Neural progenitor cell (in vitro differentiated cells): ENCODE measurements at regions not wholly inside any gene's neighbourhood (a gene's known extent, or its start where the extent isn't known, plus 50 kb on each side); places are given as distances from the start of the nearest gene placed in this dataset.
A peak's percentile ranks its signal among the peaks of the same experiment; 100 is the strongest.

Source experiments
- DNase-seq: peaks from one replicate; pipeline ENCODE4 v3.0.0-alpha.2; 2016; ENCODE audit warnings: low spot score
- H2AFZ ChIP-seq: fragments of 200-600 bp; sonication (generic); replicated peaks from 2 replicates; pipeline ENCODE4 v1.6.1; 2016; ENCODE audit warnings: antibody characterized with exemption
- H3F3A ChIP-seq: fragments of 200-600 bp; sonication (generic); 2 replicates; pipeline ENCODE4 v1.6.1; 2016; ENCODE audit warnings: antibody characterized with exemption, low read depth
- H3K27ac ChIP-seq: fragments of 200-600 bp; sonication (generic); 2 replicates; pipeline ENCODE4 v1.5.1; 2016; ENCODE audit warnings: mild to moderate bottlenecking
- H3K27me3 ChIP-seq: fragments of 200-600 bp; sonication (generic); 2 replicates; pipeline ENCODE4 v1.6.1; 2016; ENCODE audit warnings: mild to moderate bottlenecking, moderate library complexity
- H3K36me3 ChIP-seq: fragments of 200-600 bp; sonication (generic); 2 replicates; pipeline ENCODE4 v1.5.1; 2016
- H3K4me1 ChIP-seq: fragments of 200-600 bp; sonication (generic); 2 replicates; pipeline ENCODE4 v1.6.1; 2016; ENCODE audit warnings: mixed run types
- H3K4me2 ChIP-seq: fragments of 200-600 bp; sonication (generic); 2 replicates; pipeline ENCODE4 v1.6.1; 2016
- H3K4me3 ChIP-seq: fragments of 200-600 bp; sonication (generic); 2 replicates; pipeline ENCODE4 v1.5.1; 2016
- H3K79me2 ChIP-seq: fragments of 200-600 bp; sonication (generic); 2 replicates; pipeline ENCODE4 v1.6.1; 2016; ENCODE audit warnings: low read depth
- H3K9ac ChIP-seq: fragments of 200-600 bp; sonication (generic); 2 replicates; pipeline ENCODE4 v1.6.1; 2016
- H3K9me3 ChIP-seq: fragments of 200-600 bp; sonication (generic); 2 replicates; pipeline ENCODE4 v1.5.1; 2016; ENCODE audit warnings: low read depth
- H4K20me1 ChIP-seq: fragments of 200-600 bp; sonication (generic); 2 replicates; pipeline ENCODE4 v1.6.1; 2016; ENCODE audit warnings: low read depth
- H3K27ac Mint-ChIP-seq: 3 replicates; pipeline ENCODE4 v1.8.0; 2021; ENCODE audit warnings: mixed read lengths
- H3K27me3 Mint-ChIP-seq: 2 replicates; pipeline ENCODE4 v1.8.0; 2022; ENCODE audit warnings: low read depth, mild to moderate bottlenecking, inconsistent platforms, moderate library complexity, mixed read lengths; ENCODE audit not compliant: insufficient read depth
- H3K36me3 Mint-ChIP-seq: 3 replicates; pipeline ENCODE4 v1.8.0; 2021; ENCODE audit warnings: mixed read lengths
- H3K4me1 Mint-ChIP-seq: 3 replicates; pipeline ENCODE4 v1.8.0; 2021; ENCODE audit warnings: mixed read lengths
- H3K4me3 Mint-ChIP-seq: 3 replicates; pipeline ENCODE4 v1.8.0; 2021; ENCODE audit warnings: mild to moderate bottlenecking, moderate library complexity, mixed read lengths
- H3K9me3 Mint-ChIP-seq: 3 replicates; pipeline ENCODE4 v1.8.0; 2020; ENCODE audit warnings: mixed read lengths
- CTCF ChIP-seq: fragments of 200-600 bp; sonication (generic); IDR thresholded peaks from 2 replicates; pipeline ENCODE4 v1.5.1; 2017; ENCODE audit warnings: antibody characterized with exemption, mild to moderate bottlenecking
- EZH2 ChIP-seq: fragments of 200-600 bp; sonication (generic); IDR thresholded peaks from 2 replicates; pipeline ENCODE4 v1.6.1; 2017; ENCODE audit warnings: antibody characterized with exemption, mild to moderate bottlenecking, moderate library complexity
- EZH2phosphoT487 ChIP-seq: fragments of 200-600 bp; sonication (generic); IDR thresholded peaks from 2 replicates; pipeline ENCODE4 v1.6.1; 2017; ENCODE audit warnings: antibody characterized with exemption

DNA sequence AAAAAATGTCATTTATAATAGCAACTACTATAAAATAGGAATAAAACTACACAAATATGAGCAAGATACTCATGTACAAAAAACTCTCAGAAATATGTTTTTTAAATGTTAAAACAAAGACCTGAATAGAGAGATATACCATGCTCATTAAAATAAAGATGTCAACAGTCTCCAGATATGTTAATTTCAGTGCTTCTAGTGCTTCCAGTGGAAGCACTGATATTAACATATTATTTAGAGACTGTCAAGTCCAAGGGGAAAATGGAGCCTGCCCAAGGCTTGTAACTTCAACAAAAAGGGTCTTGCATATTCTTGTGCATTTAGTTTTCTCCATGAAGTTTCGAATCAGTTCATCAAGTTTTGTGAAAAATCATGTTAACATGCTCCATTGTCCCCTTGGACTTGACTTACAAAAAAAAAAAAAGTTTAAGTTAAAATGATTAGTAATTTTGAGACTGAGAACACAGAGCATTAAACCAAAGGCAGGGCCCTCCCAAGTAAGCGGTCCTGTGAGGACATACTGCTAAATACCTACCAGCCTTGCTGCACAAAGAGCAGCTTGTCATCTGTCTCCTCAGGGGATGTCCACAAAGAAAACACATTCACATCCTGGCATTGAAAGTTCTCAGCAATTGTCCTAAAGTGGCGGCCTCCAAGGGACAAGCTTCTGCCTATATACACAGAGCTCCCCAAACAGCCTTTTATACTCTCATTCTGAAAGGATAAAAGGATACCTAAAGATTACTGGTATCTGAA lies 501.9 kb upstream of the CHAC2 start:
- Histone ChIP-seq H2AFZ (no peak overlapping the region), H3K9ac (no peak overlapping the region), H3K4me3 (no peak overlapping the region), H3K9me3 (no peaks in the 10 kb centered on the region), H3K27me3 (no peaks in the 10 kb centered on the region), H3K79me2 (no peaks in the 10 kb centered on the region), H3K36me3 (no peaks in the 10 kb centered on the region), H3F3A (no peaks in the 10 kb centered on the region), H4K20me1 (no peaks in the 10 kb centered on the region), H3K27ac (no peak overlapping the region), H3K4me2 (peak overlapping the region; percentile 58), H3K4me1 (peaks cover 11% of the 10 kb centered on the region)
- Mint-ChIP-seq H3K27ac (peak overlapping the region; percentile 12), H3K4me3 (no peak overlapping the region), H3K9me3 (peaks cover 6% of the 10 kb centered on the region), H3K4me1 (peaks cover 11% of the 10 kb centered on the region), H3K27me3 (no peaks in the 10 kb centered on the region), H3K36me3 (no peaks in the 10 kb centered on the region)
- TF ChIP-seq EZH2, result no peak
- TF ChIP-seq EZH2phosphoT487, result no peak
- TF ChIP-seq CTCF, result no peak
- DNase-seq, result peak; percentile 78

GRCh38 chr2:53260568-53260967 lies 507.0 kb upstream of the CHAC2 start:
- no peak for DNase-seq
- TF ChIP-seq CTCF, result no peak
- no peak for TF ChIP-seq EZH2phosphoT487
- TF ChIP-seq EZH2, result no peak
- H3F3A ChIP-seq, result no peaks in the 10 kb centered on the region
- H3K79me2 ChIP-seq, result no peaks in the 10 kb centered on the region
- Mint-ChIP-seq H3K4me1 (peaks cover 4% of the 10 kb centered on the region), H3K36me3 (no peaks in the 10 kb centered on the region), H3K4me3 (no peak overlapping the region), H3K27ac (no peak overlapping the region), H3K27me3 (peaks cover 3% of the 10 kb centered on the region), H3K9me3 (peaks cover 8% of the 10 kb centered on the region)
- no peaks in the 10 kb centered on the region for H3K9me3 ChIP-seq
- no peaks in the 10 kb centered on the region for H3K36me3 ChIP-seq
- no peak overlapping the region for H3K4me2 ChIP-seq
- H3K27me3 ChIP-seq, result no peaks in the 10 kb centered on the region
- no peak overlapping the region for H3K4me3 ChIP-seq
- H3K9ac ChIP-seq, result no peak overlapping the region
- no peak overlapping the region for H3K27ac ChIP-seq
- H4K20me1 ChIP-seq, result no peaks in the 10 kb centered on the region
- no peak overlapping the region for H2AFZ ChIP-seq
- no peaks in the 10 kb centered on the region for H3K4me1 ChIP-seq

DNA sequence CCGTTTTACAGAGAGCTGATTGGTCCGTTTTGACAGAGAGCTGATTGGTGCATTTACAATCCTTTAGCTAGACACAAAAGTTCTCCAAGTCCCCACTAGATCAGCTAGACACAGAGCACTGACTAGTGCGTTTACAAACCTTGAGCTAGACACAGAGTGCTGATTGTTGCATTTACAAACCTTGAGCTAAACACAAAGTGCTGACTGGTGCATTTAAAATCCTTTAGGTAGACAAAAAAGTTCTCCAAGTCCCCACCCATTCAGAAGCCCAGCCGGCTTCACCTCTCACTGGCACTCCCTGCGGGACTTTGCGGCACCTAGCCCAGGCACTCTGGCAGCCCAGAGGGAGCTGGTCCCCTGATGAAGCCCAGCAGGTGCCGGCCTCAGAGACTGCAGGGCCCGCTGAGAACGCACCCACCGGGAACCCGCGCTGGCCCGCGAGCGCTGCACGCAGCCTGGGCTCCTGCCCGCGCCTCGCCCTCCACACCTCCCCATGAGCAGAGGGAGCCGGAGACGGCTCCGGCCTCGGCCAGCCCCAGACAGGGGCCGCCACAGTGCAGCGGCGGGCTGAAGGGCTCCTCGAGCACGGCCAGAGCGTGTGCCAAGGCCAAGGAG lies 508.1 kb upstream of the CHAC2 start:
- no peak overlapping the region for H3K4me2 ChIP-seq
- no peaks in the 10 kb centered on the region for H3K36me3 ChIP-seq
- DNase-seq, result no peak
- Mint-ChIP-seq H3K27ac (no peak overlapping the region), H3K9me3 (peaks cover 8% of the 10 kb centered on the region), H3K36me3 (no peaks in the 10 kb centered on the region), H3K27me3 (peaks cover 3% of the 10 kb centered on the region), H3K4me1 (no peaks in the 10 kb centered on the region), H3K4me3 (no peak overlapping the region)
- H3F3A ChIP-seq, result no peaks in the 10 kb centered on the region
- H3K27me3 ChIP-seq, result no peaks in the 10 kb centered on the region
- H3K4me1 ChIP-seq, result no peaks in the 10 kb centered on the region
- TF ChIP-seq EZH2 (no peak), EZH2phosphoT487 (no peak), CTCF (no peak)
- H3K9ac ChIP-seq, result no peak overlapping the region
- no peaks in the 10 kb centered on the region for H3K79me2 ChIP-seq
- no peak overlapping the region for H2AFZ ChIP-seq
- H3K27ac ChIP-seq, result no peak overlapping the region
- H3K9me3 ChIP-seq, result no peaks in the 10 kb centered on the region
- no peaks in the 10 kb centered on the region for H4K20me1 ChIP-seq
- no peak overlapping the region for H3K4me3 ChIP-seq
